Activated CD8-positive, alpha-beta T cell treated with anti-CD3 and anti-CD28 coated beads, Interleukin-2, amount 10 ng/mL, durations not matched to agents 7 days and 5 days (primary cell): ENCODE measurements at regions not wholly inside any gene's neighbourhood (a gene's known extent, or its start where the extent isn't known, plus 50 kb on each side); places are given as distances from the start of the nearest gene placed in this dataset.
"Not testable (repeated sequence)": the region's sequence is repeated elsewhere in the genome, so short reads cannot be mapped to it uniquely, and the experiment has no call there.

Source experiments
- ATAC-seq: fragments of 150-1000 bp; cut with Tn5 transposase; one replicate; pipeline ENCODE4 v1.10.0; 2021; ENCODE audit warnings: moderate library complexity
- CTCF ChIA-PET: fragments of 350-600 bp; sonication (Branson Sonifier 250); formaldehyde crosslinking; loops from one replicate; lab custom pipeline; 2021; ENCODE audit warnings: antibody characterized with exemption; lab: Charles Lee
- POLR2A ChIA-PET: fragments of 350-600 bp; sonication (Branson Sonifier 250); formaldehyde crosslinking; loops from one replicate; lab custom pipeline; 2021; ENCODE audit warnings: antibody characterized with exemption; lab: Charles Lee
- DNase-seq: peaks from one replicate; pipeline ENCODE4 v3.0.0-alpha.2; 2020
- H3K27ac Mint-ChIP-seq: one replicate; pipeline ENCODE4 v1.8.0; 2021; ENCODE audit warnings: mild to moderate bottlenecking, mixed read lengths
- H3K27me3 Mint-ChIP-seq: one replicate; pipeline ENCODE4 v1.8.0; 2021; ENCODE audit warnings: low read depth, mixed read lengths
- H3K36me3 Mint-ChIP-seq: one replicate; pipeline ENCODE4 v1.8.0; 2021; ENCODE audit warnings: low read depth, mixed read lengths
- H3K4me1 Mint-ChIP-seq: one replicate; pipeline ENCODE4 v1.8.0; 2021; ENCODE audit warnings: low read depth, mixed read lengths
- H3K4me3 Mint-ChIP-seq: one replicate; pipeline ENCODE4 v1.8.0; 2021; ENCODE audit warnings: mild to moderate bottlenecking, mixed read lengths
- H3K9me3 Mint-ChIP-seq: one replicate; pipeline ENCODE4 v1.8.0; 2022; ENCODE audit warnings: mixed read lengths; ENCODE audit not compliant: insufficient read depth

DNA sequence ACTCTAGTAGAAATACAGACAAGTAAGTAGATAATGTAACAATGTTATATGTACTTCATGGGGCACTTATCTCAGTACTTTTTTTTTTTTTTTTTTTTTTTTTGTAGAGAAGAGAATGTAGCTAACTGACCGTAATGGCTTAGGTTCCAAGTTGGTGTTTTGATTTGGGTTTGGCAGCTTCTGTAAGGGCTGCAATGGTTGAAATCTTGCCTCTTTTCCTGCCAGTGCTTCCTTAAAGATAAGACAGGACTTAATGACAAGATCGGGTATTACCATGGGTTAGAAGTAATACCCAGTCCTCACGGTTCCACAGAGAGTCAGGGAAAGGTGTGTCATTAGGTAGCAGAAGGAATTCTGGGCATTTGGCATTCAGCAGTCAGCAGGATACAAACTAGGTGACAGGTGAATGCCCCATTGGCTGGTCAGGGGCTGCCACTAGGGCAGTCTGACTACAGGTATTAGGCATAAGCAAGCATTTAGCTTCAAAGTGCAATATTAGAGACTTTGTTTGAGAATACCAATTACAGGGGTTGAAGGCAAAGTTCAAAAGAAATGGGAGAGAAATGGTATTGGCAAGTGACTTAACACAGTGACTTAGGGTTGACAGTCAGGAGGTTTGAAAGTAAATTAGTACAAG is 189.4 kb upstream of the RND3 start:
- ATAC-seq (no peak), DNase-seq (no peak)
- CTCF ChIA-PET: no interaction called here
- no peak overlapping the region for H3K27ac Mint-ChIP-seq
- no peaks in the 10 kb centered on the region for H3K4me1 Mint-ChIP-seq
- no peaks in the 10 kb centered on the region for H3K36me3 Mint-ChIP-seq
- POLR2A ChIA-PET: no interaction called here
- H3K27me3 Mint-ChIP-seq: no peaks in the 10 kb centered on the region
- no peaks in the 10 kb centered on the region for H3K9me3 Mint-ChIP-seq
- H3K4me3 Mint-ChIP-seq: no peak overlapping the region

DNA sequence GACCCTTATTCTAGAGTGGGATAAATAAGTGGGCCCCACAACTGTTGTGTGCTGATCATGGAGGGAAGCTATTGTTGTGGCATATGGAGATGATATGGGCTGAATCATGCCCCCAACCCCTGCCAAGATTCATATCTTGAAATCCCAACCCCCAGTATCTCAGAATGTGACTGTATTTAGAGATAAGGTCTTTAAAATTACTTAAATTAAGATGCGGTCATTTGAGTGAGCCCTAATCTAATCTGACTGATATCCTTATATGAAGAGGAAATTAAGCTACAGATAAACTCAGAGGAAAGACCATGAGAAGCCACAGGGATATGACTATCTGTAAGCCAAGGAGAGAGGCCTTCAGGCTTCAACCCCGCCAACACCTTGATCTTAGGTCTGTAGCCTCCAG is 188.3 kb upstream of the RND3 start:
- Mint-ChIP-seq H3K4me1 (no peaks in the 10 kb centered on the region), H3K9me3 (no peaks in the 10 kb centered on the region), H3K27me3 (no peaks in the 10 kb centered on the region), H3K4me3 (no peak overlapping the region), H3K36me3 (no peaks in the 10 kb centered on the region), H3K27ac (no peak overlapping the region)
- ChIA-PET POLR2A (no interaction called here), CTCF (no interaction called here)
- DNase-seq: no peak
- ATAC-seq: no peak

DNA sequence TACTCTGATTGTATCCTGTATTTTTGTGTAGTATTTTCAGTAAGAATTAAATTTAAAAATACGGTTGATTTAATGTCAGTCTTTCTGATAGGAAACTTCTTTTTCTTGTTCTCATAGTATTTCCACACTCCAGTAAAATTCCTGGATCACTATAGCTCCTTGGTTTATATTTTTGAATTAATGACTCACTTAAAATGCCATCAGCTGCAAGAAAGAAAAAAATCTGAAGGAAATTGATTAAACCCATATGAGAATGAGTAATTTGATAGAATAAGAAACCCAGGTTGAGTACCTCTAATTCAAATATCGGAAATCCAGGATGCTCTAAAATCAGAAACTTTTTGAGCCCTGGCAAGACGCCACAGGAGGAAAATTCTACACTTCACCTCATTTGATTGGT is 186.8 kb upstream of the RND3 start:
- ChIA-PET CTCF (no interaction called here), POLR2A (no interaction called here)
- no peaks in the 10 kb centered on the region for H3K27me3 Mint-ChIP-seq
- DNase-seq (no peak), ATAC-seq (no peak)
- no peaks in the 10 kb centered on the region for H3K9me3 Mint-ChIP-seq
- H3K36me3 Mint-ChIP-seq: no peaks in the 10 kb centered on the region
- no peak overlapping the region for H3K27ac Mint-ChIP-seq
- H3K4me3 Mint-ChIP-seq: no peak overlapping the region
- no peaks in the 10 kb centered on the region for H3K4me1 Mint-ChIP-seq

DNA sequence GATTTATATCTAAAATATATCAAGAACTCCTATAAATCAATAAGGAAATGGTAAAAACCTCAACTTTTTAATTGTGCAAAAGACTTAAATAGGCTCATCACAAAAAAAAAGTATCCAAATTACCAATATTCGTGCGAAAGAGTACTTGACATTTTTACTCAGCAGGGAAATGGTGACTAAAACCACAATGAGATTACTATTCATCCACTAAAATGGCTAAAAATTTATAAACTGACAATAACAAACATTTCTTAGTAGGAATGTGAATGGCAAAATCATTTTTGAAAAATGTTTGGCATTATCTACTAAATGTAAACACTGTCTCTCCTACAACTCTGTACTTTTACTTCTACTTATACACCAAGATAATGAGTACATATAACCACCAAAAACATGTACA is 184.8 kb upstream of the RND3 start:
- ATAC-seq (no peak), DNase-seq (no peak)
- Mint-ChIP-seq H3K4me1 (no peaks in the 10 kb centered on the region), H3K27me3 (no peaks in the 10 kb centered on the region), H3K9me3 (no peaks in the 10 kb centered on the region), H3K4me3 (no peak overlapping the region), H3K36me3 (no peaks in the 10 kb centered on the region), H3K27ac (no peak overlapping the region)
- ChIA-PET POLR2A (no interaction called here), CTCF (no interaction called here)

DNA sequence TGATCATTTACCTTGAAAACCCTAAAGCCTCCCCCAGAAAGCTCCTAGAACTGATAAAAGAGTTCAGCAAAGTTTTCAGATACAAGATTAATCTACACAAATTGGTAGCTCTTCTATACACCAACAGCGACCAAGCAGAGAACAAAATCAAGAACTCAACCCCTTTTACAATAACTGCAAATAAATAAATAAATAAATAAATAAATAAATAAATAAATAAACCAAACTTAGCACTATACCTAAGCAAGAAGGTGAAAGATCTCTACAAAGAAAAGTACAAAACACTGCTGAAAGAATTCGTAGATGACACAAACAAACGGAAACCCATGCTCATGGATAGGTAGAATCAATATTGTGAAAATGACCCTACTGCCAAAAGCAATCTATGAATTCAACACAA is 182.0 kb upstream of the RND3 start:
- Mint-ChIP-seq H3K4me1 (no peaks in the 10 kb centered on the region), H3K27ac (no peak overlapping the region), H3K36me3 (no peaks in the 10 kb centered on the region), H3K9me3 (no peaks in the 10 kb centered on the region), H3K27me3 (no peaks in the 10 kb centered on the region), H3K4me3 (no peak overlapping the region)
- DNase-seq: no peak
- CTCF ChIA-PET: no interaction called here
- POLR2A ChIA-PET: no interaction called here
- no peak for ATAC-seq

DNA sequence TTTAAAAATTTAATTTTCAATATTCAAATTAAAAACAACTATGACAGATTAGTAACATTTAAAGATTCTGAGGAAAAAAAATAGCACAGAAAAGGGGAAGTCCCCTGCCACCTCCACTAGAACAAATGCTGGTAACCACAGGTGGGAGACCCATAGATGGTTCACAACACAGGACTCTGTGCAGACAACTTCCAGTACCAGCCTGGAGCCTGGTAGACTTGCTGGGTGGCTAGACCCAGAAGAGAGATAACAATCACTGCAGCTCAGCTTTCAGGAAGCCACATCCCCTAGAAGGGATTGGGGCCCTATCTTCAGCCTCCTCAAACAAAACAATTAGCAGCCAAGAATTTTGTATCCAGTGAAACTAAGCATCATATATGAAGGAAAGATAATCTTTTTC is 179.6 kb upstream of the RND3 start:
- POLR2A ChIA-PET, H3K9me3 Mint-ChIP-seq, H3K27me3 Mint-ChIP-seq, H3K27ac Mint-ChIP-seq, CTCF ChIA-PET, DNase-seq, ATAC-seq, H3K36me3 Mint-ChIP-seq, H3K4me3 Mint-ChIP-seq, H3K4me1 Mint-ChIP-seq: not testable (repeated sequence)

DNA sequence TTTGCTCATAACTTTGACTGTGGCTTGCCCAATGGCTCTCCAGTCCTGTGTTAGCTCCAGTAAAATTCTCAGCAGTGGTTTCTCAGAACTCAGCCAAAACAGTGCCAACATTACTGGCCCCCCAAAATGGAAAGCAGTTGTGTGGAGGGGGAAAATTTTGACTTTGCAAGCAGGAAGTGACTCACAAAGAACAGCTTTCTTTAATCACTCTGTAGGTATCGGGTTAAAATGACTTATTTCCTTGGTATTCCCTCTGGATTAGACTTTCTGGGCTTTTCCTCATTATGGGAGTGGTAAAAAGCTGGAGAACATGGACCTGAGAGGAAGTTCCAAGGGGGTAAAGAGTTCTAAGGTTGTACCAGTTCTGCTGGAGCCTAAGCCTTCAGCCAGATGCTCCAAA is 175.7 kb upstream of the RND3 start:
- no peak for ATAC-seq
- CTCF ChIA-PET: no interaction called here
- H3K9me3 Mint-ChIP-seq: peaks cover 8% of the 10 kb centered on the region
- no peak overlapping the region for H3K27ac Mint-ChIP-seq
- POLR2A ChIA-PET: no interaction called here
- no peaks in the 10 kb centered on the region for H3K36me3 Mint-ChIP-seq
- H3K27me3 Mint-ChIP-seq: no peaks in the 10 kb centered on the region
- H3K4me1 Mint-ChIP-seq: no peaks in the 10 kb centered on the region
- H3K4me3 Mint-ChIP-seq: no peak overlapping the region
- DNase-seq: no peak

DNA sequence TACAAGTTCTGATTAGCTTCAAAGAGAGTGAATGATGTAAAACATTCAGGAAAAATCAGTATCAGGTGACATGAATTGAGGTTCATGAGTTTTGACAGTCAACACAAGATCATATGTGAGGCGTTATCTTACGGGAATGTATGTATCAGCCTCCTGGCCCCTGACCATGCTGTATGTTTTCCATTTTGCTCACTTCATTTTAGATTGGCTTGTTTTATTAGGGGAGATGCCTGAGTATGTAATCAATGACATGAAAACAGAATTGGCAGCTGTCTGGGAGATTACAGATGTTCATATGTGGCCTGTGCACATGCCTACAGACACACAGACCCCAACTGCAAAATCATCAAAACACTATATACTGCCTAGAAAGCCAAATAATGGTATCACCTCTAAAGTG is 168.5 kb upstream of the RND3 start:
- CTCF ChIA-PET: no interaction called here
- no peak for DNase-seq
- no peak overlapping the region for H3K4me3 Mint-ChIP-seq
- H3K27me3 Mint-ChIP-seq: no peaks in the 10 kb centered on the region
- no peaks in the 10 kb centered on the region for H3K36me3 Mint-ChIP-seq
- POLR2A ChIA-PET: no interaction called here
- H3K27ac Mint-ChIP-seq: no peak overlapping the region
- no peak for ATAC-seq
- H3K9me3 Mint-ChIP-seq: no peaks in the 10 kb centered on the region
- no peaks in the 10 kb centered on the region for H3K4me1 Mint-ChIP-seq

DNA sequence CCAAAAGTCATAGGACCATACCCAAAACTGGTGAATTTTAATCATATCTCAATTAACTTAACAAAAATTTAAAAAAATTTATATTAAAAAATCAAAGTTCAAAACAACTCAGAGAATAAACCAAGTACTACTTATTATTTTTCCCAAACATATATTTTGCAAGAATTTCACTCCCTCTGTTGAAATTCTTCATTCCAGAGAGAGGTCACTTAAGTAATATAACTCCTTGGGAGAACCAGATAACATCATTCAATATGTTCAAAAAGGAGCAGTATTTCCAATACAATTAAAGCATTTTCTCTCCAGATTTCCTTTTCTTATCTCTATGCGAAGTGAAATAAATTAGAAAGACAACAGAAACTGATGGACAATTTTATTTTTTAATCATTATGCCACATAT is 165.9 kb upstream of the RND3 start:
- POLR2A ChIA-PET: no interaction called here
- H3K27me3 Mint-ChIP-seq: no peaks in the 10 kb centered on the region
- no peaks in the 10 kb centered on the region for H3K9me3 Mint-ChIP-seq
- H3K4me1 Mint-ChIP-seq: no peaks in the 10 kb centered on the region
- CTCF ChIA-PET: no interaction called here
- no peak overlapping the region for H3K4me3 Mint-ChIP-seq
- no peaks in the 10 kb centered on the region for H3K36me3 Mint-ChIP-seq
- DNase-seq (no peak), ATAC-seq (no peak)
- H3K27ac Mint-ChIP-seq: no peak overlapping the region

DNA sequence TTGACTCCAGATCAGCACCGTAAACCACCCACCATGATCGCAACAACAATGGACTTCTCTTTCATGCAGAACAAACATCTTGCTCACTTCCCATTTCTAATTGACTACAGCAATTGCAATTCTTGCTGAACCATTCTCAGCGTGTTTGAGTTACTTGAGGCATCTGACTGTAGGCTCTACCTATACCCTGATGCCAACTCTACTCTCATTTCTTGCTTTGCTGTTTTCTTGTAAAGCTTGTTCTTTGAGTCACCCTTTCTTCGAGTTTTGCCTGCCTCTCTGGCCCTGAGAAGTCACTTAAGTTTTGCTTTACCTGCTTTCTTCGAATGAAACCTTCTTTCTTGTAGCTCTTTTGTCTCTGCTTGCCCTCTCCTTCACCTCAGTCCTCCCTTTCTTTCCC is 160.5 kb upstream of the RND3 start:
- DNase-seq (no peak), ATAC-seq (no peak)
- ChIA-PET POLR2A (no interaction called here), CTCF (no interaction called here)
- Mint-ChIP-seq H3K27me3 (no peaks in the 10 kb centered on the region), H3K27ac (no peak overlapping the region), H3K4me1 (no peaks in the 10 kb centered on the region), H3K9me3 (no peaks in the 10 kb centered on the region), H3K4me3 (no peak overlapping the region), H3K36me3 (no peaks in the 10 kb centered on the region)

DNA sequence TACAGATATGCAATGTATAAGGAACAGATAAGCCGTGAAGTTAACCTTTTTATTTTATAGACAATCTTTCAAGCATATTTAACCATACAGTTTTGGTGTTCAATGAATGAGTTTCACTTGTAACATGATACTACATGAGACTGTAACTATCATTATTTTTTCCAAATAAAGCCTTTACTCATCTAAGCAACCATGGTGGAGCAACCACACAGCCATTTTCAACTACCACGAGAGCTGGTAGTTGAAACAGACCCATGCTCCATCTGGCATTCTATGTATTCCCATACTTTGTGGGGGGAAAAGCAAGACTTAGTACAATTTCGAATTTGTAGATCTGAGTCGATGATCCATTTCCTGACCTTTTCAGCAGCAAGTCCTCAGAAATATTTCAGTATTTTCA is 159.3 kb upstream of the RND3 start:
- POLR2A ChIA-PET: no interaction called here
- Mint-ChIP-seq H3K9me3 (no peaks in the 10 kb centered on the region), H3K4me1 (no peaks in the 10 kb centered on the region), H3K4me3 (no peak overlapping the region), H3K36me3 (no peaks in the 10 kb centered on the region), H3K27me3 (no peaks in the 10 kb centered on the region), H3K27ac (no peak overlapping the region)
- DNase-seq: no peak
- ATAC-seq: no peak
- CTCF ChIA-PET: no interaction called here

DNA sequence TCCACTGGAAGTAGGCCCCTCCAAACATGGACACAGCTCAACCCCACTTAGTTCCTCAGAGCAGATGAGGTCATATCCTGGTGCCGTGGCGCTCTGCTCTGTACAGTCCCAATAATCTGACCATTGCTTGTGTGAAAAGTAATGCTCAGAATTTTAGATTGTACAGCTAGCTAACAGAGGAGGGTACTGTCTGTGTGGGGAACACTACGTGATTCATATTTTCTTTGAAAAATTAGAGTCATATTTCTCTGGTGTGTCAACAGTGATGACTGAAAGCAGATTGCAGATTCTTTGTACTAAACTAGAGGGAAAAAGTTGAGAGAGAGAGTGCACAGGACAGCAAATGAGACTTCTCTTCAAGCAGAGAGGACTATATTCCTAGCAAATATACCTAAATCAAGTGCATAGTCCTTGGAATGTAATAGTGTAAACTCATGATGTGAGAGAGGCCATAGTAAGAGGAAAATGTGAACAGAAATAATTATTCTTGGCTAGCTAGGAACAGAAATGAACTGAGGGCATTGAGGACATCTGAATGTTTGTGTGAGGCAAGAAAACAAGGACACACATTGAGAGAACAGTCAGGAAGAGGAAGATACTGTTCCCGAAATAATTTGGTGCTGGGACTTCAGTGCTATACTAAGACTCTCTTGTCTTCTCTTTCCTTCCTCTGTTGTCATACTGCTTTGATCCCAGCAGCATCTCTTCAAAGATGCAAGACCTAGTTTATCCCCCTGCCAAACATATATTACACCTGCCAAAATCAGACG is 157.0 kb upstream of the RND3 start:
- H3K27ac Mint-ChIP-seq: no peak overlapping the region
- CTCF ChIA-PET: no interaction called here
- H3K36me3 Mint-ChIP-seq: no peaks in the 10 kb centered on the region
- ATAC-seq (no peak), DNase-seq (no peak)
- no peaks in the 10 kb centered on the region for H3K9me3 Mint-ChIP-seq
- H3K4me1 Mint-ChIP-seq: no peaks in the 10 kb centered on the region
- POLR2A ChIA-PET: no interaction called here
- no peak overlapping the region for H3K4me3 Mint-ChIP-seq
- H3K27me3 Mint-ChIP-seq: no peaks in the 10 kb centered on the region
